NOMO-1 treated with dmso at 0.1 percent for 144 hours (cell line): ENCODE measurements at regions not wholly inside any gene's neighbourhood (a gene's known extent, or its start where the extent isn't known, plus 50 kb on each side); places are given as distances from the start of the nearest gene placed in this dataset.
"Not testable (repeated sequence)": the region's sequence is repeated elsewhere in the genome, so short reads cannot be mapped to it uniquely, and the experiment has no call there.

ENCODE experiments used
- DNase-seq: peaks from one replicate; lab custom pipeline; 2025; ENCODE audit not compliant: unreplicated experiment; lab: John Stamatoyannopoulos, UW

GRCh38 chr2:41031282-41031681, 579.4 kb upstream of the SLC8A1 start:
- no peak for DNase-seq

GRCh38 chr2:41032715-41033114, 580.8 kb upstream of the SLC8A1 start:
- DNase-seq: no peak

DNA sequence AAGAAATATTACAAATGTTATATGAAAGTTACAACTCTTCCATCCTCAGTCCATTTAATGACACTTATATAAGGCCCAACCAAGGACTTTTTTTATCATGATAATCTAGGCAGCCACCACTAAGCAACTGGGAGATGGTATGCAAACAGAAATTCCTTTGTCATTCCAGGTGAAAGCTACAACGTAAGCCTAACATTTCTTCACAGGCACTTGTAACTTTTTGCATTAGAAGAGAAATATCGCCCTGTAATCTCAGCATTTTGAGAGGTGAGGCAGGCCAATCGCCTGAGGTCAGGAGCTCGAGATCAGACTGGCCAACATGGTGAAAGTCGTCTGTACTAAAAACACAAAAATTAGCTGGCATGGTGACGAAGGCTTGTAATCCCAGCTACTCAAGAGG, 581.2 kb upstream of the SLC8A1 start:
- DNase-seq: no peak

DNA sequence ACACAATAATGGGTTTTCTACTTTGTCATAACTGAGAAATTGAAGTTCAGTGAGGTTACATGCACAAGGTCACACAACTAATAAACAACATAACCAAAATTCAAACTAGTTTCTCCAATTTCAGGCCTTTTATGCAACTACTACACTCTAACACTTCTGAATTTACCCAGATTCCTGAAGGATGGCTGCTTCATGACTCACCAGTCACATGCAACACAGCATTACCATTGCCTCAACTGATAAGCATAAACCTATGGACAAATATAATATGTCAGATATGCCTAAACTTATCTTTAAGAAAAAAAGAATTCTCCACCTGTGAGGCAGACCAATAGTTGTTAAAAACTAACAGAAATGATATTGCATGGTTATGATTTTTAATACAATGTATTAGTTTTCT, 586.5 kb upstream of the SLC8A1 start:
- DNase-seq: no peak

DNA sequence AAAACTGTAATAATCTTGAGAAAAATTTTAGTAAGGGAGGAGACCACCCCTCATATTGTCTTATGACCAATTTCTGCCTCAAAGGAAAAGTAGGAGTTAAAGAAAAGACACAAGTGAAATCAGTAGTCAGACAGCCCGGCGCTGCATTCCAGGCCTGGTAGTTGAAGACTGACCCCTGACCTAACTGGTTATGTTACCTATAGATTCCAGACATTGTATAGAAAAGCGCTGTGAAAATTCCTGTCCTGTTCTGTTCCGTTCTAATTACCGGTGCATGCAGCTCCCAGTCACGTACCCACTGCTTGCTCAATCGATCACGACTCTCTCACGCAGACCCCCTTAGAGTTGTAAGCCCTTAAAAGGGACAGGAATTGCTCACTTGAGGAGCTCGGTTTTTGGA, 587.9 kb upstream of the SLC8A1 start:
- DNase-seq: not testable (repeated sequence)

DNA sequence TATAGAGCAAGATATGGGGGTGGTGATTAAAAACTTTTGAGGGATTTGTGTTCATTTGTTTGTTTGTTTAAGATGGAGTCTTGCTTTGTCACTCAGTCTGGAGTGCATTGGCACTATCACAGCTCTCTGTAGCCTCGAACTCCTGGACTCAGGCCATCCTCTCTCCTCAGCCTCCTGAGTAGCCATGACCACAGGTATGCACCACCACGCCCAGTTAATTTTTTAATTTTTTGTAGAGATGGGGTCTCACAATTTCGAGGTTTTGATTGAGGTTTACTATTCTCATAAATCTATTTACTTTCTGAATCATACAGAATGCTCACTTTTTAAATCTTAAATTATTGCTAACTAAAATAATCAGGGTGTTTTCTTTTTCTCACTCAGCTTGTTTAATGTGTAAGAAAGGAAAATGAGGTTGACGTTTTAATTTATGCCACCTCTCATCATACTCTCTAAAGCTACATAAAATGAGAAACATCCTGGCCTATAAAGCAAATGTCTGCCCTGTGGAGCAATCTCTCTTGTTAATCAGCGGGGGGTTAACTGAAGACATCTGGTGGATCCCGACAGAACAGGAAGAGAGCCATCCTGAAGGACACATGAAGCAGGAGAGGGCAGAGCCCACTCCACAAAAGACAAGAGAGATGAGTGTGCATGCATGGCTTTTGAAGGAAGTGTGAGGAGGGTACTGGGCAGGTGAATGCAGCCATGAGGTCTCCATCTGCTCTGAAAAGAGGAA, 589.1 kb upstream of the SLC8A1 start:
- no peak for DNase-seq

DNA sequence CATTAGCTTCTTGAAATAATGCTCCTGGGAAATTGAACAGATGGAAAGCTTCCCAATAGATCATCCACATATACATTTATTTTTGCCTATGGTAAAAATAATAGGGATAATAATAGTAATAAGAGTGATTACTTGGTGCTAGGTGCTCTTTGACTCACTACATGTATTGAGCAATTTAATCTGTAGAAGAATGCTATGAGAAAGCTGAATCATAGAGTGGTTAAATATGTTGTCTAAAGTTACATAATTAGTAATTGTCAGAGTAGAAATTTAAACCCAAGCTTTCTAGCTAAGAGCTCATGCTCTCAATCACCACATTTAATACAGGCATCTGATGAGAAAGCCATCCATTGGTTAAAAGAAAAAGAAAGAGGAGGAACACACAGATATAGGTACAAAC, 590.5 kb upstream of the SLC8A1 start:
- no peak for DNase-seq

- no peak for DNase-seq
Measured at GRCh38 chr2:41061356-41061755, 609.5 kb upstream of the SLC8A1 start.

GRCh38 chr2:41062336-41062735, 610.4 kb upstream of the SLC8A1 start:
- DNase-seq: no peak

DNA sequence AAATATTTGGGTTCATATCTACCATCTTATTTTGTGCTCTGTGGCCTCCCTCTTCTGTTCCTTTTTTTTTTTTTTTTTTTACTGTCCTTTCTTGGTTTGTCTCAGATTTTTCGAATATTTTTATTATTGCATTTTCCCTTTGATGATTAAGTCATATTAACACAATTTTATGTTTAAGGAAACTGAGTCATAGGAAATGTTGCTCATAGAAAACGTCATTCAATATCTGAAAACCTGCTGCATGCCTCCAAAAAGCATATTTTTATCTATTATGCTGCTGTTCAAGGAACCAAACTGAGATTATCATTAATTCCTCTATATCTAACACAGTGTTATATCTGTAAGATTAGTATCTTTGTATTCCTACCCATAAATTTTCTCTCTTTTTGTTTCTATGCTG, 614.3 kb upstream of the SLC8A1 start:
- no peak for DNase-seq

GRCh38 chr2:41068740-41069139, 616.9 kb upstream of the SLC8A1 start:
- DNase-seq: no peak

DNA sequence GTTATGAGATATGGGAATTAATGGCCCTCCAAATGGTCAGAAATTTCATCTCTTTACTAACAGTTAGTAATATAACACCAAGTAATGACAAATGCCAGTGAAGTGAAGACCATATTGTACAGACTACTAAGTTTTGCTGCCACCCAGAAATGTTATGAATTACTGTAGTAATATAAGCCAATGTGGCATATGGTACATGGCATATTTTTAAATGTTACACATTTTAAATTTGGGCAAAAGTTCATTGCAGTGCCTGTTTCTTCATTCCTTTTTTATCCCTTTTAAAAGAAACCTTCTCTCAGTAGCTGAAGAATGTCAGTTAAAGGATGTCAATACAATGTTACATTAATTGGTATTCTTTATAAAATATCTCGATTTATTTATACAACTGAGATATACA, 626.5 kb upstream of the SLC8A1 start:
- no peak for DNase-seq

DNA sequence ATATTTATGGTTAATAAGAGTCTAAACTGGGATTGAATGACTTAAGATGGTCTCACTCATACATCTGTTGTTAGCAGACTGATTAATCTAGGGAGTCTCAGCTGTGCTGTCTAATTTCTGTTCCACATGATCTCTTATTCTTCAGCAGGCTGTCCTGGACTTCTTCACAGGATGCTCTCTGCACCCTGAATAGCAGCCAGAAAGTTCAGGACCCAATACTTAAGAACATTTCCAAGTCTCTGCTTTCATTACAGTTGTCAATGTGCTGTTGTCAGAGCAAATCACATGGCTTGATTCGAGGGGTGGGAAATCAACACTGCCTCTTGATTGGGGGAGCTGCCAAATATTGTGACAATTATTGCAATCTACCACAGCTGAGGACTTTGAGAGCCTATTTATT, 627.1 kb upstream of the SLC8A1 start:
- DNase-seq: no peak

DNA sequence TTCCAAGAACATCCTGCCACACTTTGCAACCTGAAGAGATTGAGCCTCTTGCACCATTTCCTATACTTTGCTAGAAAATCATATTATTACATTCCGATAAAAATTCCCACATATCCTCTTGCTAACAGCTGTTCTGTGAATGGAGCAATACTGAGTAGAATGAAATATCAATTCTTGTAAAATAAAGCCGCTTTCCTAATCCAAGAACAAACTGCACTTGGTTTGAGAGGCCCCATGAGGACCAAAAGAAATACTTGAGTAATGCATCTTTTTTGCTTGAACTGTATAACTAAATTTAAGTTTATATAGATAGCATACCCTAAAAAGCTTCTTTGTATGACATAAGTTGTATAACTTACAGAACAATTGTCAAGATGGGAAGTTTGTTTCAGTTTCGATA, 632.4 kb upstream of the SLC8A1 start:
- DNase-seq: no peak

DNA sequence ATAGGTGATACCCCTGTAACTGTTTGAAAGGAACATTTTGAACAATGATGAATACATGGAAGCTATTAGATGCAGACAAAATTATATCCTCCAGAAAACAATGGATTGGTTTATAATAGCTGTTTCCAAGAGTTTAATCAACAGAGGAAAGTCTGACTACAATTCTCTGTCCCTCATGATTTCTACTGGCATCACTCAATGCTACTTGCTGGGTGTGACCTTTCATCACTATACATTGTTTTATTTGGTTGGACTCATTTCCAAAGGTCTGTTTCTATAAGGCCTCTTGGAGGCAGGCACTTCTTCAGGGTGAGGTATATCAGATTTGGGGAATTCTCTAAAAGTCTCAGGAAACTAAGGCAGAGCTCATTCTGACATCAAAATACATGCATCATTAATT, 636.1 kb upstream of the SLC8A1 start:
- DNase-seq: no peak

GRCh38 chr2:41101281-41101680, 649.4 kb upstream of the SLC8A1 start:
- no peak for DNase-seq

- DNase-seq: no peak
Measured at GRCh38 chr2:41109744-41110143, 657.9 kb upstream of the SLC8A1 start.

DNA sequence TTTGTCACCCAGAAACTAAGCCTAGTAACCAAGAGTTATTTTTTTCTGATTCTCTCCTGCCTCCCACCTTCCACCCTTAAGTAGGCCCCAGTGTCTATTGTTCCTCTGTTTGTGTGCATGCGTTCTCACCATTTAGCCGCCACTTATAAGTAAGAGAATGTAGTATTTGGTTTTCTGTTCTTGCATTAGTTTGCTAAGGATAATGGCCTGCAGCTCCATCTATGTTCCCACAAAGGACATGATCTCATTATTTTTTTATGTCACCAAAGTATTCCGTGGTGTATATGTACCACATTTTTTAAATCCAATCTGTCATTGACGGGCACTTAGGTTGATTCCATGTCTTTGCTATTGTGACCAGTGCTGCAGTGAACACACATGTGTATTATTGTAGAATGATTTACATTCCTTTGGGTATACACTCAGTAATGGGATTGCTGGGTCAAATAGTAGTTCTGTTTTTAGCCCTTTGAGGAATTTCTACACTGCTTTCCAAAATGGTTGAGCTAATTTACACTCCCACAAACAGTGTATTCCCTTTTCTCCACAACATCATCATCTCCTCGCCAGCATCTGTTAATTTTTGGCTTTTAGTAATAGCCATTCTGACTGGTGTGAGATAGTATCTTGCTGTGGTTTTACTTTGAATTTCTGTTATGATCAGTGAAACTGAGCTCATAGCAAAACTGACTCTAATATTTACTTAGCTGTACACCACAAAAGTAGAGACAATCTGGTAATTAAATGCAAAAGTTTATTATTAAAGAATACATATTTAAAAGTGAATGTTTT, 660.1 kb upstream of the SLC8A1 start:
- no peak for DNase-seq

GRCh38 chr2:41116106-41116797, 664.4 kb upstream of the SLC8A1 start:
- DNase-seq: no peak

DNA sequence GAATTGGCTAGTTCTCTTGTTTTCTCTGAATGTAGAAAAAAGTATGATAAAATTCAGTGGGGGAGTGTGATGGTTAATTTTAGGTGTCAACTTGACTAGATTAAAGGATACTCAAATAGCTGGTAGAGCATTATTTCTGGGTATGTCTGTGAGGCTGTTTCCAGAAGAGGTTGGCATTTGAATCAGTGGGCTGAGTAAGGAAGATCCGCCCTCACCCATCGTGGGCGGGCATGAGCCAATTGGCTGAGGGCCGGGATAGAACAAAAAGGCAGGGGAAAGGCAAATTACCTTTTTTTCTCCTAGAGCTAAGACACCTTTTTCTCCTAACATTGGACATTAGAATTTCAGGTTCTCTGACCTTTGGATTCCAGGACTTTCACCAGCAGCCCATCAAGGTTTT, 667.6 kb upstream of the SLC8A1 start:
- no peak for DNase-seq

GRCh38 chr2:41123341-41123740, 671.5 kb upstream of the SLC8A1 start:
- DNase-seq: no peak

DNA sequence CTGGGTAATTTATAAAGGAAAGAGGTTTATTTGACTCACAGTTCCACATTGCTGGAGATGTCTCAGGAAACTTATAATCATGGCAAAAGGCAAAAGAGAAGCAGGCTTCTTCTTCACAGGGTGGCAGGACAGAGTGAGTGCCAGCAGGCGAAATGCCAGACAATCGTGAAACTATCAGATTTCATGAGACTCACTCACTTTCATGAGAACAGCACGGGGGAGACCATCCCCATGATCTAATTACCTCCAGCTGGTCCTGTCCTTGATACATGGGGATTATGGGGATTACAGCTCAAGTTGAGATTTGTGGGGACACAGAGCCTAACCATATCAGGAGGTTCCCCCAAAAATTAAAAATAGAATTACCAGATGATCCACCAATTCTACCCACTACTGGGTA, 675.5 kb upstream of the SLC8A1 start:
- DNase-seq: no peak
